Stimulated activated CD4-positive, alpha-beta T cell treated with anti-CD3 and anti-CD28 coated beads, Interleukin-2, amount 100 ng/mL, for 24 hours (primary cell): ENCODE measurements at regions not wholly inside any gene's neighbourhood (a gene's known extent, or its start where the extent isn't known, plus 50 kb on each side); places are given as distances from the start of the nearest gene placed in this dataset.

Experiments used
- DNase-seq, 2 donors: peaks; one replicate each; pipeline ENCODE4 v3.0.0-alpha.2; 2020

DNA sequence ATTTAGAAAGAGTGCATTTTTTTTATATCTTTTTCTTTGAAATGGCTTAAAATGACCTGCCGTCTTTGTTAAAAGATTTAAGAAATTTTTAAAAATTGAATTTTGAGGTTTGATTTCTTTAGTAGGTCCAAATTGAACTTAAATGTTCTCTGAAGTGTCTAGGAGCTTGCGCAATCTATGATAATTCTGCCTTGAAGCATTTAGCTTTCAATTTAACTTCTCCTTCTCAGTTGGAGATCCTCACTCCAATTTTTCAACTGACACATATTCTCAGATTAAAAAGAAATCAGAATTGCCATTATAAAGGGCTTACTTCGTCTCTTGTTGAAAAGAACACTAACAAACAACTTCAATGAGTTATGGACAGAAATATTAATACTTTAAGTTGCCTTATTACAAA, 273.5 kb downstream of the TMA16 start:
- no peak for DNase-seq

DNA sequence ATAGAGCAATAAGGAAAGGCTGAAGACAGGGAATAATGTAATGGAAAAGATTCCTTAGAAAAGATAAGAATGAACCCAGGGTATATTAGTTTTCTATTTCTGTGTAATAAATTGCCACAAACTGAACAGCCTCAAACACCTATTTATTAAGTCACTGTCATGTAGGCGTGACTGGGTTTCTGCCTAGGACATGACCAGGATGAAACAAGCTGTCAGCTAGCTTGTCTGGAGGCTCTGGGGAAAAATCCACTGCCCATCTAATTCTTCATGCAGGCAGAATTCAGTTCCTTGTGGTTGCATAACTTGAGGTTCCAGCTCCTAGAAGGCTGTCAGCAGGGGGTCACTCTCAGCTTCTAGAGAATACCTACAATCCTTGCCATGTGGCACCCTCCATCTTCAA, 277.7 kb downstream of the TMA16 start:
- no peak for DNase-seq

DNA sequence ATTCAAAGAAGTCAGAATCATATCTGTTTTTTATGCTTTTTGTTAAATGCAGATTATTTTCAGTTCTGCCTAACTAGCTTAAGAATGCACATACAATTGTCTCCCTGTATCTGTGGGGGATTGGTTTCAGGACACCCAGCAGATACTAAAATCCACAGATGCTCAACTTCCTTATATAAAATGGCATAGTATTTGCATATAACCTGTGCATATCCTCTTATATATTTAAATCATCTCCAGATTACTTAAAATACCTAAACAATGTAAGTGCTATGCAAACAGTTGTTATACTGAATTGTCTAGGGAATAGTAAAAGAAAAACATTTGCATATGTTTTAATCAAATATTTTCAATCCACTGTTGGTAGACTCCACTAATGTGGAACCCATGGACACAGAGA, 279.4 kb downstream of the TMA16 start:
- DNase-seq, result no peak

DNA sequence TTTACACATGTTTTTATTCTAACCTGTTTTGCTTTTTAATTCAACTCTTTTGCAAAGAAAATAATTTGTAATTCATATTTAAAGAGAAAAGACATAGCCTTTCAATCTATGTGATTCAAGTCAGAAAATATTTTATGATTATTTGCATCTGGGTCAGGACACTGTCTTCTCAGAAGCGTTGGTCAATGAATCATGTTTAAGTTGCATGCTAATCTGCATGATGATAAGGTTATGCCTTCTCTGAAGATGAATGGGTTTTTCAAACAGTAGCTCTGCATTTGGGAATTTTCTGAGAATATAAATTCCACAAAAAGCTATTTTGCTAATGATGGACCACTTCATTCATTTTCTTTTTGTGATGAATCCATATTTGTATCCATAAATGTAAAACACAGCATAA, 282.5 kb downstream of the TMA16 start:
- no peak for DNase-seq

DNA sequence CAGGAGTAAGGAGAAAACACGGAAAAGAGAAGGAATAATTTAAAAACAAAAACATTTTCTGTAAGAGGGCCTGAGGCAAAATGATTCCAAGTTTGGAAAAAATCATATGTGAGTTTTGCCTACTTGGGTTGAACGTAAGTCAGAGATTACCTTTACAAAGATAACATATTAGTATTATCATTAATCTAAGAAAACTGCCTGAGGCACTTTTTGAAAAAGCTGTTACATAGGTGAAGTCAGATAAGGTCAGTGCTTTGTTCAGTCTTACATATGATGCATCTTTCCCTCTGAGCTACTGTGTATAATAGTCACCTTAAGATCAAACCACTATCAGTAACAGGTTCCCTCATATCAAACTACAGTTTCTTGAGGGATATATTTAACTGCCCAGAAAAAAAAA, 287.2 kb downstream of the TMA16 start:
- DNase-seq, result no peak

DNA sequence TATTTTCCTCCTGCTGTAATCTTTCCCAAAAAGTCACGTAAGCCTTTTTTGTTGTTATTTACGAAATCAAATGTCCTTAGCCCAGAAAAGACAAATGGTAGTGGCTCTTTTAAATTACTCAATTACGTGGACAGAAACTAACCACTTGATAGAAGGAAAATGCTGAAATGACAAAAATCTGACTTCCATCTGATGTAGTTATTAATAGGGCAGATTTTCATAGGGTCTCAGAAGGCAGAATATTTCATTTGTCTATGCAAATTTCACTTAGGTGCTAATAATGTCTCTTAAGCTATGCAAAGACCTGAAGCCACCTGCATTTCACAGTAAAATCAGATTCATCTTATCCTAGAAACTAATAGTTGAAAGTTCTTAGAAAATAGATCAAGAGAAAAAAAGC, 295.7 kb downstream of the TMA16 start:
- no peak for DNase-seq

- no peak for DNase-seq
Measured at GRCh38 chr4:163795885-163796284, 301.4 kb downstream of the TMA16 start.

- no peak for DNase-seq
Measured at GRCh38 chr4:163804001-163804400, 309.5 kb downstream of the TMA16 start.

GRCh38 chr4:163806653-163807052, 312.2 kb downstream of the TMA16 start:
- no peak for DNase-seq

- no peak for DNase-seq
Measured at GRCh38 chr4:163808011-163808410, 313.5 kb downstream of the TMA16 start.

- no peak for DNase-seq
Measured at GRCh38 chr4:163810755-163811154, 316.3 kb downstream of the TMA16 start.

- no peak for DNase-seq
Measured at GRCh38 chr4:163815776-163816175, 321.3 kb downstream of the TMA16 start.

DNA sequence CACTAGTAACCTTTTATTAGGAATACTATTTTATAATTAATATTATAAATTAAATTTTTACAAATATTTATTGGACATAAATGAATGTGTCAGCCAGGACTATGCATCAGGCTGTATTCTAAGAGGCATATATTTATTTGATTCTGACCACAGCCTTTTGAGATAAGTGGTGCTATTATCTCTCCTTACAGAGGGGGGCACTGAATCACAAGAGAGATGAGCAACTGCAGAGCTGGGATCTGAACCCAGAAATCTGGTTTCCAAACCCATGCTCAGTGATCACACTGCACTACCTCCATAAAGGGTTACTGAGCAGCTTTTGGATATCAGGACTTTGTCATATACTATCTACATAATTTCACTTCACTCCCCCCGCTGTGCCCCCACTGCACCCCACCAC, 322.0 kb downstream of the TMA16 start:
- DNase-seq, result no peak

GRCh38 chr4:163818673-163819072, 324.2 kb downstream of the TMA16 start:
- DNase-seq, result no peak

- no peak for DNase-seq
Measured at GRCh38 chr4:163833669-163834068, 339.2 kb downstream of the TMA16 start.

- DNase-seq, result no peak
Measured at GRCh38 chr4:163846008-163846407, 351.5 kb downstream of the TMA16 start.

GRCh38 chr4:163852246-163852645, 357.8 kb downstream of the TMA16 start:
- no peak for DNase-seq

DNA sequence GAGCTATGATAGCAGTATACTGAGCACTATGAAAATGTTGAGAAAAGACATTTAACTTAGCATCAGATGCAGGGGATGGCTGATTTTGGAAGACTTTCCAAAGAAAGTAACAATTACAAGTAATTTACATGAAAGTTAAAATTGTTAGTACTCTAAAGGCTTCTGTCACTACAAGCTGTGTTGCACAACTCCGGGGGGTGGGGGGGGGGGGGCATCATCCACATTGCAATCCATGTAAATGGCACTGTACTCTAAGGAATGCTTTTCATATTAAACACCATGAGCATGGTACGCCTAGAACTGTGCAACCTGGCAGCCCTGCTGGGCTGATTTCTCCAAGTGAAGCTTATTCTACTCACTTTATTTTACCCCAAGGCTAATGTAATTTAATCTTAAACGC, 363.4 kb downstream of the TMA16 start:
- DNase-seq, result no peak

DNA sequence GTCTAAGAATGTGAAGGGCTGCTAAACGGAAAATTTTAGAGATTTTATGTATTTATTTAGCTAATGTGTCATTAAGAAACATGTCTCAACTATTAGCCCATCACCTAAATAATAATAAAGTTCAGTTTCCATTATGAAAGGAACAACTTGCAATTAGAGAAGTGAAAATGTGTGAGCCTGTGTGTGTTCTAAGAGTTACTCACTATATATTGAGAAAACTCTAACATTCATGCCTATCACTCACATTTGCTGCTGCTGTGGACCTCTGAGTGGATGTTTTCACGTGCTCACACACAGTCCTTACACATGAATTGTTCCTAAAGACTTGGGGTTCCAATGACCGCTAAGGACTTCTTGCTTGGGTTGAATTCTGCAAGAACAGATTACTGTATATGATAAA, 364.0 kb downstream of the TMA16 start:
- DNase-seq, result no peak

DNA sequence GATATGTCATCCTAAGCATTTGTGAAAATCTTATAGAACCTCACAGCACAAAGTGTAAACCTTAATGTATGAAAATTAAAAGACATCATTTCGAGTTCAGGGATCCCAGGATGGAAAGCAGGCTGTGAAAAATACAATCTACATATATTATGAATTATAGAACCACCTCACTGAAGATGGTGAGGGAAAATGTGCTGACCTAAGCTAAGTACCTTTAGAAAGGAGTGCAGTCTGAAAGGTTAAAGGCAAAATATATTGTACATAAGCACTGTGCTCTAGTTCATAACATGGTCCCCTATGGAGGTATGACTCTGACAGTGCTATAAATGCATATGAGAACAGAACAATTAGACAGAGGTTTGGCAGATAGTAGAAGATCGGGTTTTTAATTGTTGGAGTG, 368.6 kb downstream of the TMA16 start:
- no peak for DNase-seq

GRCh38 chr4:163865010-163865409, 370.5 kb downstream of the TMA16 start:
- DNase-seq, result no peak

DNA sequence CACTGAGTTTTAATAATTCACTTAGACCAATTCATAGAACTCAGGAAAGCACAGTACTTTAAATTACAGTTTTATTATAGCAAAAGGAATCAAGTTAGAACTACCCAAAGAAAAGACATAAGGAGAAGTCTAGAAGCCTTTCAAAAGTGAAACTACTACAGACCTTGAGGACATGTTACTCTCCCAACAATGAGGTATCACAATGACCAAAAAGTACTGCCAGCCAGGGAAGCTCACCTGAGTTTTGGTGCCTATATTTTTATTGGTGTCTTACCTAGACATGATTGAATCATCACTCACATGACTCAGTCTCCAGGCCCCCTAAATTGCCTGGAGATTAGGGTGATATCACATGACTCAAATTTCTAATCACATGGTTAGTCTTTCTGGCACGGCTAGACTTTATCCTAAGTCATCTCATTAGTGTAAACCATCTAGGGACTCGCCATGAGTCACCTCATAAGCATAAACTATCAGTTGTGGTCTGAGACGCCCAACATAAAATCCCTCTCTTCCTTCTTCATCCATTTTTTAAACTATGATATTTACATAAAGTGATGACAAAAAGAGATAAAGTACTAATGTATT, 372.3 kb downstream of the TMA16 start:
- DNase-seq, result no peak

- DNase-seq, result no peak
Measured at GRCh38 chr4:163868445-163868844, 374.0 kb downstream of the TMA16 start.

DNA sequence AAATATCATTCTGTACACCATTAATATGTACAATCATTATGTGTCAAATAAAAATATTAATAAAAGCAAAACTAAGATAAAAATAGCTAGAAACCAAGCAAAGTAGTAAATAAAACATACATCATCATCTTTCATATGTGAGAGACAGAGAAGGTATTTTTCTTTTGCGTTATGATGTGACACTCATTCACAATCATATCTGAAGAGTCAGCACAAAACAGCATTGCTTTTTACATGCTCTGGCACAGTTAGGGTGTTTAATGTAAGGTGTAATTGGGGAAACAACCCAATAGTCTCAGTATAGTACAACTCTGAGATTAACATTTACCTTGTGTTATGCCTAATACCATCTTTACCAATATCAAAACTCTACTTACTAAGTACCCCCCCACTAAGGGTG, 376.6 kb downstream of the TMA16 start:
- DNase-seq, result no peak

DNA sequence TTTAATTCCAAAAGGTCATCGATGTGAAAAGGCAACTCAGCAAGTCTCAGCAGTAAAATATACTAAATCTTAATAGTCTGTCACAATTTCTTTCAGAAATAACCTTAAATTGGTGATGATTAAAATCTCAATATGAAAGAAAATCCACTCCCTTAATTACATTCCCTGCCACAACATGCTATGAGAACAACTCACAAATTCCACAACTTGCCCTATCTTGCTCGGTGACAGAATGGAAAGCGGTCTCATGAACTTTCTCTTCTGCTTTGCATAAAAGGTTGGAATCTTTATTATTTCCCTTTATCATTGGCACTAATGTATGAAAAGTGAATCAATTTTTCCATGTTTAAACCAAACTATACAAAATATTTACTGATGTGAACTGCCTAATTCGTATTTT, 380.8 kb downstream of the TMA16 start:
- no peak for DNase-seq
